ENCODE measurements at regions not wholly inside any gene's neighbourhood (a gene's known extent, or its start where the extent isn't known, plus 50 kb on each side); places are given as distances from the start of the nearest gene placed in this dataset.

DNA sequence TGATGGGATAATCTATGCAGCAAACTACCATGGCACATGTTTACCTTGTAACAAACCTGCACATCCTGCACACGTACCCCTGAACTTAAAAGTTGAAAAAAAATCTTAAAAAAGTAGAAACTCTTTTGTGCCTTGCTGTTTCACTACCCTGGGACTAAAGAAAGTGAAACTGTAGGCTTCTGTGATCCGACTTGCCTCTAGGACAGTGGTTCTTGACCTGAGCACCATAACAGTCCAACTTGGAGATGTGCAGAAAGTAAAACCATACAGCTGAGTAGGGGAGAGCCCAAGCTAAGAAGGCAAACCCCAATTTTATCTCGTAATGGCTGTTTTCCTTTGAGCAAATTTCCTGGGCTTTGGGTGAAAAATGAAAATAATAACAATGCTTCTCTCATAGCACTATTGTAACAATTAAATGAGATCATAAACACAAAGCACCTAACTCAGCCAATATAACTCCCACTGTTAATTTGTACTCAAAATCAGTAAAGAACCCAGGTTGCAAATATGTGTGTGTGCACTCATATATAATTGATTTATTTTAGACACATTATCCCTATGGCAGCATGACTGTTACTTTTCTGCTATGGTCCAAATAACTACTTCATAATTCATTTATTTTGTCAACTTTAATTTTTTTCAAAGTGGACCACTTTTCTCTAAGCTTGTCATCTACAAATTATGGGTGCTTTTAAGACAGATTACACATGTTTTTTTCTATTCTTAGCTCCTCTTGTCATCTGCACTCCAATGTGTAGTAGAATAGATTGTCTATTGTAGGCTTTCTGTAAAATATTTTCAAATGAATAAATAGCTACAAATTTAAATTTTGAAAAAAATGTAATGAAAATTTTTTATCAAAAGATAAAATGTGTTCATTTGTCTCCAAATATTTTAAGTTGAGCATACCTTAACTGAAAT, 334.9 kb downstream of the BTG1 start:
- TF ChIP-seq, protein P1, sequence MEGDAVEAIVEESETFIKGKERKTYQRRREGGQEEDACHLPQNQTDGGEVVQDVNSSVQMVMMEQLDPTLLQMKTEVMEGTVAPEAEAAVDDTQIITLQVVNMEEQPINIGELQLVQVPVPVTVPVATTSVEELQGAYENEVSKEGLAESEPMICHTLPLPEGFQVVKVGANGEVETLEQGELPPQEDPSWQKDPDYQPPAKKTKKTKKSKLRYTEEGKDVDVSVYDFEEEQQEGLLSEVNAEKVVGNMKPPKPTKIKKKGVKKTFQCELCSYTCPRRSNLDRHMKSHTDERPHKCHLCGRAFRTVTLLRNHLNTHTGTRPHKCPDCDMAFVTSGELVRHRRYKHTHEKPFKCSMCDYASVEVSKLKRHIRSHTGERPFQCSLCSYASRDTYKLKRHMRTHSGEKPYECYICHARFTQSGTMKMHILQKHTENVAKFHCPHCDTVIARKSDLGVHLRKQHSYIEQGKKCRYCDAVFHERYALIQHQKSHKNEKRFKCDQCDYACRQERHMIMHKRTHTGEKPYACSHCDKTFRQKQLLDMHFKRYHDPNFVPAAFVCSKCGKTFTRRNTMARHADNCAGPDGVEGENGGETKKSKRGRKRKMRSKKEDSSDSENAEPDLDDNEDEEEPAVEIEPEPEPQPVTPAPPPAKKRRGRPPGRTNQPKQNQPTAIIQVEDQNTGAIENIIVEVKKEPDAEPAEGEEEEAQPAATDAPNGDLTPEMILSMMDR (IDR thresholded peaks at IDR 0.05; ENCODE audit: low read length), result no peak
- no peak for TF ChIP-seq EZH2 (IDR thresholded peaks at IDR 0.05; ENCODE audit: borderline replicate concordance, low read length)
